SK-MEL-5 (cell line): ENCODE measurements at regions not wholly inside any gene's neighbourhood (a gene's known extent, or its start where the extent isn't known, plus 50 kb on each side); places are given as distances from the start of the nearest gene placed in this dataset.

ENCODE experiments used
- DNase-seq: peaks from one replicate; pipeline ENCODE4 v3.0.0-alpha.2; 2016; ENCODE audit warnings: low read depth, low spot score
- in situ Hi-C: cut with HindIII; loops from 2 replicates; pipeline ENCODE4 v1.10.0; 2016; ENCODE audit warnings: low sequenced_read_pairs, high pct_unique_total_duplicates, low pct_unique_long_range_greater_than_20kb

DNA sequence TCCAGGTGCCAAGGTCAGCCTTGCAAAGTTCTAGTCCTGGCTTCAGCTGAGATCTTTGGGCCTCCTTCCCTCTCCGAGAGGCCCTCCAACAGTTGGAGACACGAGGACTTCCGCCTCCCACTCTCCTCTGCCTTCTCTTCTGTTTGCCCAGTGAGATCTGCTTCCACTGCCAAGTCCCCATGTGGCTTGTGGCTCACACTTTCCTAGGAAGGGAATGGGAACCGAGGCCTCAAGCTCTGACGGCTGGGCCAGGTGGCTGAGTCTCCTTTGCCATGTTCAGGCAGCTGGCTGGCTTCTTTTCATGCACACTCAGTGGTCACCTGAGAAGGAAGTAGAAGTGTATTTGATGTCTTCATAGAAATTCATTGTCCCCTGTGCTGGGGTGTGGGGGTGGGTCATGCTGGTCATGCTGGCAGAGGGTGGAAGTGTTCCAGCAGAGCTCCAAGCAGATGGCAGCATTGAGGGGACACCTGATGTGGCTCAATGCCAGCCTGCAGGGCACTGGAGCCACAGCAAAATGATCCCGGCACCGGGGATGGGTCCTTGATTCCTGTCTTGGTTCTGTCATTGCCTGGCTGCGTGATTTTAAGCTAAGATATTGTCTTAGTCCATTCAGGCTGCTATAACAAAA is 130.4 kb downstream of the ADAMTS15 start:
- in situ Hi-C loops: no loop called here
- DNase-seq: no peak

- peak; percentile 22 for DNase-seq
- in situ Hi-C loops: no loop called here
Measured at GRCh38 chr11:130580372-130580771, 131.9 kb downstream of the ADAMTS15 start.

DNA sequence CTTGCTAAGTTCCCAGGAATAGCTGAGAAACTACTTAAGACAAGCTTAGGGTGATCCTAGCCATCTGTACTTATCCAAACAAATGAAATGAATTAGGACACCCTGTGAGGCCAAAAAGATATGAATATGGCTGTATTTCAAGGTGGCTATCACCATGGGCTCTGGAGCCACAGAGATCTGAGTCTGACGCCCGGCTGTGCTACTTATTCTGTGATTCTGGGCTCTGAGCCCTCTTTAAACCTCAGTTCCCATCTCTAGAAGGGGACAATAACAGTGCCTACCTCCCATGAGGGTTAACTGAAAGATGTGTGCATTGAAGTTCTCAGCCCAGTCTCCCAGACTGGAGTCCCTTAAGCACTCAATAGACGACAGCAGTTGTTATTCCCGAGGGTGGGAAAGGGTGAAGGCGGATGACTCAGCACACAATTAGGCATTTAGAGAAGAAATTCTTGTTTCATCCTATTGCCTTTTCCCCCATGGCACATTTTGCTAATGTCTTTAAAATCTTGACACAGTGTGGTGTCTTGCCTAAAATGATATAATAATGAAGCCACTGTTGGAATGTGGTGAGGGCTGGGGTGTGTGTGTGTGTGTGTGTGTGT is 132.5 kb downstream of the ADAMTS15 start:
- in situ Hi-C loops: no loop called here
- DNase-seq: no peak

DNA sequence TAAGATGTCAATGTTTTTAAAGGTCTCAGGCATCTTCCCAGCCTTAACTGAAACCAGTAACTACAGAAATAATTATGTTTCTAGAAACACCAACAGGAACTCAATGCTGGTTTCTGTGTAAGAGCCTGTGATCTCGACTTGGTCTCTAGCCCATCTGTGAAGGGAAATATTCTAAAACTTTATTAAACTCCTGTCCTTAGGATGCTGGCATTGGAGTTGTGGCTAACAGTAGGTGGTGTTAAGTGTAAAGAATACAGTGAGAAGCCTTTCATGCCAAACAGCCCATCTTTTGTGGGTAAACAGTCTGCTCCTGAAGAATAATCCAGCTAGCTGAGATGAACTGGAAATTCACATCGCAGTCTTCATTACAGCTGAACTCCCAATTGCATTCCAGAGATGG is 133.2 kb downstream of the ADAMTS15 start:
- in situ Hi-C loops: no loop called here

GRCh38 chr11:130582176-130582575 is 133.7 kb downstream of the ADAMTS15 start:
- in situ Hi-C loops: no loop called here
- DNase-seq: no peak

More for the DNA sequence above, 133.2 kb downstream of the ADAMTS15 start:
- no peak for DNase-seq

- in situ Hi-C loops: no loop called here
- DNase-seq: no peak
Measured at GRCh38 chr11:130582981-130583380, 134.5 kb downstream of the ADAMTS15 start.

- DNase-seq: peak; percentile 42
Measured at GRCh38 chr11:130583801-130584211, 135.4 kb downstream of the ADAMTS15 start.

GRCh38 chr11:130585545-130585944 is 137.1 kb downstream of the ADAMTS15 start:
- DNase-seq: no peak
- in situ Hi-C loops: no loop called here

More at GRCh38 chr11:130583801-130584211, 135.4 kb downstream of the ADAMTS15 start:
- in situ Hi-C loops: no loop called here

DNA sequence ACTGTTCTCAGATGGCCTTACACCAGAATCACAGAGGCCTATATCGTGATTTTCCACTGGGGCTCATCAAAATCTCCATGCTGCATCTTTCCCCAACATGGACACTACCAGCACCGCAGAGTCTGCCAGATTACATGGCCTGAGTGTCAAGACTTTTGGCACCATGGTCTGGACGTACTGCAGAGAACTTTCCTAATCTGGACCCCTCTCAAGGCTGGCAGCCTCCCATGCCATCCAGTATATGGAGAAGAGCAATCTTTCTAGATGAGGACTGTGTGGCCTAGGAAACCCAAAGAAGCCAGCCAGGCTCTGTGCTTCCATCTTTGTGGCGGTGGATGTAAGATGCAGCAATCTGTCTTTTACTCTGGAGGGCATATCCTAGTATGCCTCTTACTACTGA is 139.2 kb downstream of the ADAMTS15 start:
- in situ Hi-C loops: no loop called here
- DNase-seq: no peak

GRCh38 chr11:130588471-130588870 is 140.0 kb downstream of the ADAMTS15 start:
- DNase-seq: no peak
- in situ Hi-C loops: no loop called here

DNA sequence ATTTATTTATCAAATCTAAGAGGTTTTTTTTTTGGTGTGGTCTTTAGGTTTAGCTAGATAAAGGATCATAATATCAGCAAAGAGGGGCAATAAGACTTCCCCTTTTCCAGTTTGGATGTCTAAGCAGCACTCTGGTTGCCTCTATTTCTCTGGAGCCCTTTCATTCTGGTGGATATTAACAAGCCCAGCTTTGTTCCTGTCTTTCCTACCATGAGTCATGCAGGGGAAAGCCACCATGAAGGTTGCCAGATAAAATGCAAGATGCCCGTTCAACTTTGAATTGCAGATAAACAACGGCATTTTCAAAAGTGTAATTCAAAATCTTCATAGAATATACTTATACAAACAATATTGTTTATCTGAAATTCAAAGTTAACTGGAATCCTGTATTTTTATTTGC is 143.6 kb downstream of the ADAMTS15 start:
- in situ Hi-C loops: no loop called here
- peak; percentile 17 for DNase-seq

GRCh38 chr11:130593064-130593463 is 144.6 kb downstream of the ADAMTS15 start:
- no peak for DNase-seq
- in situ Hi-C loops: no loop called here

- DNase-seq: no peak
- in situ Hi-C loops: no loop called here
Measured at GRCh38 chr11:130598433-130598832, 150.0 kb downstream of the ADAMTS15 start.

- no peak for DNase-seq
- in situ Hi-C loops: no loop called here
Measured at GRCh38 chr11:130599073-130599654, 150.7 kb downstream of the ADAMTS15 start.

- in situ Hi-C loops: no loop called here
Measured at GRCh38 chr11:130600139-130600538, 151.7 kb downstream of the ADAMTS15 start.

GRCh38 chr11:130600616-130601015 is 152.2 kb downstream of the ADAMTS15 start:
- in situ Hi-C loops: no loop called here
- DNase-seq: no peak

More at GRCh38 chr11:130600139-130600538, 151.7 kb downstream of the ADAMTS15 start:
- DNase-seq: no peak

- in situ Hi-C loops: no loop called here
- no peak for DNase-seq
Measured at GRCh38 chr11:130601141-130601540, 152.7 kb downstream of the ADAMTS15 start.

DNA sequence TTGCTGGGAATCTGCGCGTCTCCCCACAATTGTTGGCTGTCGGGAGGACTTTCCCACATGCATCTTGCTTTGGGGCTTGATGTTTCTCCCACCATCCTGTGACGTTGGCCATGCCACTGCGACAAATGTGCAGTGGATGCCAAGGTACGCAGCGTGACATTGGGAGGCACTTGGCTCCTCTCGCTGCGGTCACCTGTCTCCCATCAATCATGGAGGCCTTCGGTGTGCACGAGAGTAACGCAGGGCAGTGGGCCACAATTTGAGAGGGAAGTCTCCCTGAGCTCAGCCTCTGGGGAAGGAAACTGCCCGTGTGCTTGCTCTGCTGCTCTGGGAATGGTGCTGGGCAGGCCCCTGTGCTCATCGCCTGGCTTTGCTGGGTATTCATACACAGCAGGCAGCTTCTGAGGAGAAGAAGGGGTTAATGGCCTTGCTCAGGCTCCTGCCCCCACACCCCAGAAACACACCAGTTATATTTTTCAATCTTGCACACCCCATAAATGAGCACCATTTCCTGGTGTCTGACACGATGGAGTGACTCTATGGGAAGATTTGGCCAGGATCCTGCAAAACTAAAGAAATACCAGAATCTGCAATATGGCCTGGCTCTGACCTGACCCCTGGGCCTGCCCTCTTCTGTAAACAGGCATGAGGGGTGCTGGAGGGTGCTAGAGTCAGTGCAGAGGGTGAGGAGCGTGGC is 153.5 kb downstream of the ADAMTS15 start:
- DNase-seq: no peak
- in situ Hi-C loops: no loop called here
